Activated gamma-delta T cell (primary cell): ENCODE measurements at regions not wholly inside any gene's neighbourhood (a gene's known extent, or its start where the extent isn't known, plus 50 kb on each side); places are given as distances from the start of the nearest gene placed in this dataset.

Experiments
- DNase-seq: peaks from one replicate; lab custom pipeline; 2025; lab: John Stamatoyannopoulos, UW

DNA sequence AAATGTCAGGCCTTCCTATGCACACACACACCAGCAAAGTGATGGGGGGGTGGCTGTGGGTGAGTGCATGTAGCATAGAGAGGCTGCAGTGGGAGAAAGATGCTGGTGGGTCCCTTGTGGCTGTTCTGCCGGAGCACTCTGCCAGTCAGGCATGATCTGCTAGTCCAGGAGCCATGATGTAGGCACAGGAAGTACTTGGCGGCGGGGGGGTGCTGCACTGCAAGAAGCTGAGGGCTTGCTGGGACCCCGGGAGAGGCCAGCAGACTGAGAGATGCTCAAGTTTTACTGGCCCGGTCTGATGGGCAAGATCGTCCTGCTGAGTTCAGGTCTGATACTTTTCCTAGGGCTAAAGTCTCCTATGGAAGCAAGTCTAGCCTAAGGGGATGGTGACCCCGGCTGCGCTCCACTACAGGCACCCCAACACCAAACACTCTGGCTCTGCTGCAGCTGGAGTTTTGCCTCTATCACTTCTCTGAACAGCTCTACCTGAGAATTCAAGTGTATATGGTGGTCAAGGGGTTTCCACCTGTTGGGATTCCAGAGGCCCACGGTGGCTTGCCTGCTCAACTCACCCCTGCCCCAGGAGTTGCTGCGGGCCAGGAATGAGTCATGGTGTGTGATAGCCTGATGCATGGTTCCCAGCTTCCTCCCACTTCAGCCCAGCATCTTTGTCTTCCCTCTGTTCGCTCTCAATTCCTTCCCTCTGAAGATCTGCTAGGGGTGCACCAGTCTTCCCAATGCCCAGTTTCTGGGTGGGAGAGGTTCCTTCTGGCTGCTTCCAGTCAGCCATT lies 971.8 kb upstream of the ADGRB3 start:
- DNase-seq = no peak

DNA sequence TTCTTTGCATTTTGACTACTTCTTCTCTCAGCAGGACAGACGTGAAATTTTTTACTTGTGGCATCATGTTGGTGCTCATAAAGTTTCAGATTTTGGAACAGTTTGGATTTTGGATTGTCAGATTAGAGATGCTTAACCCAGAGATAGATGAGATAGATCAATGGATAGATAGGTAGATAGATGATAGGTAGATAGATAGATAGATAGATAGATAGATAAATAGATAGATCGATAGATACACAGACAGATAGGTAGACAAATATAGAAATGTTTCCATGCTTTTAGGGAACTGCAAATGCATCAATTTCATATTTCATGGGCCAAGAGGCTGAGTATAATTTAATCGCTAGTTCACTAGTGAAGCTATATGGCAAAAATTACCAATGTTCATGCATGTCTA lies 981.5 kb upstream of the ADGRB3 start:
- no peak for DNase-seq

DNA sequence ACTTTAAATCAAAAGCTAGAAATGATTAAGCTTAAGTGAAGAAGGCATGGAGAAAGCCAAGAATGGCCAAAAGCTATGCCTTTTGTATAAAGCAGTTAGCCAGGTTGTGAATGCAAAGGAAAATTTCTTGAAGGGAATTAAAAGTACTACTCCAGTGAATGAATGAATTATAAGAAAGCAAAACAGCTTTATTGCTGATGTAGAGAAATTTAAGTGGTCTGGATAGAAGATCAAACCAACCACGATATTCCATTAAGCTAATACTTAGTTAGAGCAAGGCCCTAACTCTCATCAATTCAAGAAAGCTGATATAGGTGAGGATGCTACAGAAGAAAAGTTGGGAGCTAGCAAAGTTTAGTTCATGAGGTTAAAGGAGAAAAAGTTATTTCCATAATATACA lies 988.5 kb upstream of the ADGRB3 start:
- DNase-seq = no peak

DNA sequence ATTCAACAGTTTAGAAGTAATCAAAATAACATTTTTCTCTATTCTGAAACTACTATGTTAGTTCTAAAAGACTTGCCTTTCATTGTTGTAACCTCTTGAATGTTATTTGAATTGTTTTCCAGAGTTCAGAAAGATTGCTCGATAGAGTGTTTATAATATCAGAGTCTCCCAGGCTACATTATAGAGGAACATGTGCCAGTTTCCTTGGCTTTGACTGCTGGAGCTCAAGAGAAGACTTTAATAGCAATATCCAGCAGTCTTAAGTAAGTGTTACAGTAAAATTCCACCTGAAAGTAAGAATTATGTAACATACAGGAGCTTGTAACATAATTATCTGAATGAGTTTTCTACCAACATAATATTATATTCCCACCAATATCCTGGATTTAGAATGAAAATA lies 991.8 kb upstream of the ADGRB3 start:
- DNase-seq = no peak

DNA sequence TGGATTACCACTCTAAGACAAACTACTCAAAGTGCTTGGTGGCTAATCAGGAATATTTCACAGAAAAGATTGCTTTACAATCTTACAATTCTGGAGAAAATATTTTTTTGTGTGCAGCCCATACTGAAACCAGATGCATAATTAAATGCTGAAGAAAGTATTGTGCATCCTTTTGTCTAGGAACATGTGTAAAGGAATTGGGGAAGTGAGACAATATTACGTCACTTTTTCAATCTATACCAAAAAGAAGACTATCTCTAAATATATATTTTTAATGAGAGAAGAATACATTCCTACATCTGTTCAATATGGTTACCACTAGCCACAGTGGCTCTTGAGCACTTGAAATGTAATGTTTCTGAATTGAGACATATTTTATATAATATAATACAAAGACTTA lies 992.5 kb upstream of the ADGRB3 start:
- no peak for DNase-seq

DNA sequence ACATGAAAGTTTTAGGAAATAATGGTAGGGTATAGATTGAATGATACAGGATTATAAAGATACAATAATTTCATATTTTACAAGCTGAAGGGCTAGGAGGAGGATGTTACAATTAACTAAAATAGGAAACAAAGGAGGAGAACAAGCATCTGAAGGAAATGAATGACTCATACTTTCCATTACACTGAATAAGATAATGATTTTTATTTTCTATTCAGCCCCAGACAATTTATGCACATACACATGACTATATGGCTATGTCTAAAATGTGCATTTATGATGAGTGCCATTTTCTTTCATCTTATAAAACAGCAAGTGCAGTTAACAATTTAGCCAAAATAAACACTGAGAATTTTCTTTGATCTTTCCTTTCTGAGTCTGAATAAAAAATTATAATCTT lies 994.6 kb upstream of the ADGRB3 start:
- no peak for DNase-seq

DNA sequence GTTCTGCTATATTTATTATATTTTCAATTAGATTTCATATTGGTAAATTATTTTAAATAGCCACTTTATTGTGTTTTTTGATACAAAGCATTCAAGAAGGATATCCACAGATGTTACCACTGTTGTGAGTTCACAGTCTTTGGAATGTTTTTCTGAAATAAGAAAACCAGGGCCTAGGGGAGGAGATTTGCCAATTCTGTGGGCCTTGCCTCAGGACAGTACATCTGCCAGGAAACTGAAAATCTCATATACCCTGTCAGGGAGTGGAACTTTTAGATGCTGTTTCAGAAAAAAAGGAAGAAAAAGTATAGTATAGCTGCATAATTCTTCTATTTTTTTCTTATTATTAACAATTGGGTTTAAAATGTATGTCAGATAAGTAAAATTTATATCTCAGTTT lies 995.9 kb upstream of the ADGRB3 start:
- DNase-seq = no peak

DNA sequence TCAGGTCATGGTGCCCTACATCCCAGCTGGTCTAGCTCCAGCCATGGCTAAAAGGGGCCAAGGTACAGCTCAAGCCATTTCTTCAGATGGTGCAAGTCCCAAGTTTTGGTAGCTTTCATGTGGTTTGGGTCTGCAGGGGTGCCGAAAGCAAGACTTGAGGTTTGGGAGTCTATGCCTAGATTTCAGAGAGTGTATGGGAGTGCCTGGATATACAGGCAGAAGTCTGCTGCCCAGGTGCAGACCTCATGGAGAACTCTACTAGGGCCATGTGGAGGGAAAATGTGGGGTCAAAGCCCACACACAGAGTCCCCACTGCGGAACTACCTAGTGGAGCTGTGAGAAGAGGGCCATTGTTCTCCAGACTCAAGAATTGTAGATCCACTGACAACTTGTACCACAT lies 1000.9 kb upstream of the ADGRB3 start:
- no peak for DNase-seq

DNA sequence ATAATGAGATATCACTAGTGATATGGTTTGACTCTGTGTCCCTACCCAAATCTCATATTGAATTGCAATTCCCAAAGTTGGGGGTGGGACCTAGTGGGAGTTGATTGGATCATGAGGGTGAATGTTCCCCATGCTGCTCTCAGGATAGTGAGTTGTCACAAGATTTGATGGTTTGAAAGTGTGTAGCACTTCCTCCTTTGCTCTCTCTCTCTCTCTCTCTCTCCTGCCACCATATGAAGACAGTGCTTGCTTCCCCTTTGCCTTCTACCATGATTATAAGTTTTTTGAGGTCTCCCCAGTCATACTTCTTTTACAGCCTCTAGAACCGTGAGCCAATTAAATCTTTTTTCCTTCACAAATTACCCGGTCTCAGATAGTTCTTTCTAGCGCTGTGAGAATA lies 1002.0 kb upstream of the ADGRB3 start:
- DNase-seq = no peak

DNA sequence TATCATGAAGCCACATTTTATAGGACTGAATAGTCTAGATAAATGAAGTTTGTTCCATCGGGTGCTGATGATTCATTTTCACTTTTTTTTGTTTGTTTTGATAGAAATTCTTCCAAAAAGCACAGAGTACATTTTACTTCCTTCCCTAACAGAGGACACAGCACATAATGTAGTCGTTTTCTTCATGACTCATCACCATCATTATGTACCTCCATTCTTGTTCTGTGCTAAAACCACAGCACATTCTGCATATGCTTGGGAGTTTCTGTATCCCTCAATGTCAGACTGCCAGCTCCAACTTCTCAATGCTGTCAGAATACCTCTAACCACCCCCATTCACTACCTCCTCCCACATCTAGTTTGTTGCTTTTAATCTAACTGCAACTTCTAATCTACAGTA lies 1004.9 kb upstream of the ADGRB3 start:
- DNase-seq = no peak

DNA sequence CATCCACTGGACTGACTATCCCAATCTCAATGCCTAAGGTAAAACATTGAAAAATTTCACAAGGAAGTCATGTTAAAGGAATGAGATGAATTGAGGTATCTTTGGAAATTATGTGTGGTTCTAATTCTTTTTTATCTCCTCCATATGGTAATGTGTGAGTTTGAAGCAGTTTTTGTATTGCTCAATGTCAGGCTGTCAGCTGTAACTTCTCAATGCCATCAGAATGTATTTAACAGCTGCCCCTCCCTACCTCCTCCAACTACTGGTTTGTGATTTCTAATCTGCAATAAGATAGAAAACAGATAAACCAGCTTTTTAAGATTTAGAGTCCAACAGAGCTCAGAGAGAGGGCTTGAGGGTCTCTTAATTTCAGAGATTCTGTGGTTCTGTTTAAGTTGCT lies 1005.8 kb upstream of the ADGRB3 start:
- DNase-seq = no peak

DNA sequence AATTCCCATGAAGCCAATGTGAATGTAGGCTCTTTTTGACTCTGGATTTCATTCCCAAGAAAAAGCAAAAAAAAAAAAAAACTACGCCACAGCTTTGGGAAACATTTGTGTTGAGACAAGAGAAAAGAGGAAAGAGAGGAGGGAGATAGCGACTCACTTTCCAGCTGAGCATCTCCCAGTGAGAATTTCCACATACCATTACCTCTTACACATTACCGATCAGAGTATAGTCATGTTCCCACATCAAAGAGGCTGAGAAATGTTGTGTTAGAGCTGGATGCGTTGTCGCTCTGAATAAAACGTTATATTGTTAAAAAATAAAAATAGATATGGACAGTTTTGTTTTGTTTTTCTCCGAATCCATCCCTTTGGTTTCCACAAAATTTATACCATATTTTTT lies 1019.3 kb upstream of the ADGRB3 start:
- DNase-seq = no peak

DNA sequence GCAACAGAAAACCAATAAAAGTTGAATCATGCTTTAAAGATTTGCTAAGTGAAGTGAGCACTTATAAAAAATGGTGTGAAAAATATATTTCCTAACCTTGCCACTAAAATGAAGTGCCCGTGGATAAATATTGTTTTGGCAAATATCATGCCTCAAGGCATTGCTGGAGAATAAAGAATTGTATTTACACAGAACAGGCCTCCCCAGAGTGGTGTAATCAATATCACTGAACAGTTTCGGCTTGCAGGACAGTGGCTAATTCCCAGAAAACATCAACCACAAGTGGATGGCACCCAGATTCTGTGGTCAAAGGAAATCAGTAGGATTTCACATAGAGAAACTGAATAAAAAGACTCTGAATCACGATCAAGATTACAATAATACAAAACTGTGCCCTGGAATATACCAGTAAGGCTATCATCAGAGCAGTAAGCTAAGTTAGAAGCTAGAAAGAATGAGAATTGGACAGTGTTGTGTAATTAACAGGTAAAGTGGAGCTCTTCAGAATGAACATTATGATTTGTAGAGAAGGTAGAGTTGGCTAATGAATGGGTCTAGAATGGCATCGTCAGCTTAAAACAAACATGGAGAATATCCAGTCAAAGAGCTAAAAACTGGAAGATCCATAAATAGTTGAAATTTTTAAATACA lies 1026.9 kb upstream of the ADGRB3 start:
- no peak for DNase-seq

DNA sequence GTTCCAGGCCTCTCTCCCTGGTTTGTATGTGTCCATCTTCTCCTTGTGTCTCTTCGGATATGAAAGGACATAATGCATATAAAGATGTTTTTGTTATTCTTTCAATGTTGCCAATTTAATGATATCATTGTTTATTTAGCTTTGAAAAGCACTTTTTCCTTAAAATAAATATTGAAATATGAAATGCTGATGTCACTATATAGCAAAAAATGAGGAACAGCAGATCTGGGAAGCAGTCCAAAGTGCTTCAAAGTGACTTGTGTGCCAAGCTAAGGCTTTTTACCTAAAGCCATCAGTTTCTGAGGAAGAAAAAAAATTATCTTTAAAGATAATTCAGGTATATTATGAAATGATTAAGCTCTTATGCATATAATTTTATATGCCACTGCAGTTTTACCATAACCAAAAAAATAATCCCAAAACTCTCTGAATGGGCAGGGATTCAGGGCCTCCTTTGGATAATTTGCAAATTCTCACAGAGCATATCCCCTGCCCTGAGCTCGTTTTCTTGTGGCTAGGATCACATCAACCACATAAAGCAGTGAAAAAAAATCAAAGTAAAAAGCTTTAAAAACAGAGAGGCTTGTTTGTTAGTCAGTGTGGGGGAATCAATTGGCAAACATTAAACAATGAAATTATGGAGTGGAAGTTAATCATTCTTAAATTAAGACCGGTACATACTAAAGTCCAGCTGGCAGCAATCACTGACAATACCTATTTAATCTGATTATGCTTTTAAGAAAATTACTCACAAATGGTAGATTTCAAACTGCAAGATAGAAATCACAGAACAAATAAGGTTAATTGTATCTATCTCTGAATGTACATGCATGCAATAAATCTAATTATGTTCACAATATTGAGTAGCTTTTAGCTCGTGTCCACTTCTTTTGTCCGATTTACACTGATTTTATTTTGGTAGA lies 1027.9 kb upstream of the ADGRB3 start:
- DNase-seq = no peak

DNA sequence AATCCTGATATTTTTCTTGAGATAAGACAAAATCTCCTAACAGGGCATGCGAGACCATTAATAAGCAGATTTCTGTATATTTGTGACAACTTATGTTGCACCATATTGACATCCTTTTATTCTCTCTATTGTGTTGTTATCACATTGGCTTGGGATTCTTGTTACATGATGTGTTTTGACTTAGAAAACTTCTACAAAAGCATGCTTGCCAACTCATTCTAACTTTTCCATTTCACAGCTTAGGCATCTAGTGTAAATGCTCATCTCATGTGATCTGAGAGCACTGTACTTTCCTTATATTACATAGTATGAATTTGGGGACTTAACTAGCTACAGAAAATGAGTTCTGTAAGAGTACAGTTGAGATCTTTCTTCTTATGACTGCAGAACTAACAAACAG lies 1040.7 kb upstream of the ADGRB3 start:
- no peak for DNase-seq

DNA sequence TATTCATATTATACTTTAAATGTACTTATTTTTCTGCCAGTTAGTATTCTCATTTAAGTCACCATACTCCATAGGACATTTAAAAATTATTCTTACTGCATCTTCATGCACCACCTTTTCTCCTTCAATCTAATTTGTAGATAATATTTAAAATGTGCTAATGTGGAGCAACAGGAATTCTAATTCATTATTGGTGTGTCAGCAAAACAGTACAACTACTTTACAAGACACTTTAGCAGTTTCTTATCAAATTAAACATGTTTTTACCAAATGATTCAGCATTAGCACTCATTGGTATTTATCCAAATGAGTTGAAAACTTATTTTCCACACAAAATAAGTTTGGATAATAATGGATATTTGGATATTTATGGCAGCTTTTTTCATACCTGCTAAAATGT lies 1041.8 kb upstream of the ADGRB3 start:
- DNase-seq = no peak

DNA sequence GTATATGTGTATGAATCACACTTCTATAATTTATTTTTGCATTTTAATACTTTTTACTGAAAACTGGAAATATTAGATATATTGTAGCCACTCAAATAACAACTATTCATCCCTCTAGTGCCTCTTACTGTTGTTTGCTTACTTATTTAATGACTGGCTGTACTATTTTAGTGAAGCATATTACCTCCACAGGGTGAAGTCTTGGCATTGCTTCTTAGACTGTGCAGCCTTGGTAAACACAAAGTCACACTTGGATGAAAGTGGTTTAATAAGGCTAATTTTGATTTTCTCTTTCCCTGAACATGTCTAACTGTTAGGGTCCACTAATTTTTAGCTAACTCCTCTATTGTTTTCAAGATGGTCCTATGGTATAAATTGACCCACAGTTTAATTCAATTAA lies 1043.2 kb upstream of the ADGRB3 start:
- DNase-seq = no peak

DNA sequence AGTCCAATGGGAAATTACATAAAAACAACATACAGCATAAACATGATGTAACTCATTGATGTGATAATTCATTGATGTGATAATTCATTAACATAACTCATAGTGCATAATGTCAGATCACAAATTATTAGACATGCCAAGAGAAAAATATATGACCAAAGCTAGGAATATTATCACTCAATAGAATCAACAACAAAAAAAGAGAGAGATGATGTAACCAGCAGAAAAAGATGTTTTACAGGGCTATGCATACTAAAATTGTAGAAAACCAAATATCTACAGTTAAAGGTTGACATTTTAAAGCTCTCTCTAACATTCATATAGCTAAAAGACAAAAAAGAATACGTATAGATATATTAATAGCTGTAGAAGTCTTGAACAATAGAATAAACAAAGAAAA lies 1067.2 kb upstream of the ADGRB3 start:
- DNase-seq = no peak

DNA sequence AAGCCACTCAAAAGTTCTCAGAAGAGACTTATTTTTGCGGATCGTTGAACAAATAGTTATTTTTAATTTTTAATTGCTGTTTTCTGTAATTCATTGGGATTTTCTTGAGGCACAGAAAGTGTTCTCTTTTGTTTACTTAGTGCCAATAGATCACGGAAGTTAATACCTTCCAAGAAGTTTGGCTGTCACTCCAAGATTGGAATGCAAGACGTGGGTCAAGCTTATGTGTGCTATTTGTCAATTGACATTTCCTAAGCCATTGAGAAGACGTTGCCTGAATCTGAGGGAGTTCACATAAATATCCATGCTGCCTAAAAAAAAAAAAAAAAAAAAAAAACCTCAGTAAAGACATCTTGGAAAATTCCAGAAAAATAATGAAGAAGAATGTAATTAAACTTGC lies 1071.4 kb upstream of the ADGRB3 start:
- DNase-seq = no peak

DNA sequence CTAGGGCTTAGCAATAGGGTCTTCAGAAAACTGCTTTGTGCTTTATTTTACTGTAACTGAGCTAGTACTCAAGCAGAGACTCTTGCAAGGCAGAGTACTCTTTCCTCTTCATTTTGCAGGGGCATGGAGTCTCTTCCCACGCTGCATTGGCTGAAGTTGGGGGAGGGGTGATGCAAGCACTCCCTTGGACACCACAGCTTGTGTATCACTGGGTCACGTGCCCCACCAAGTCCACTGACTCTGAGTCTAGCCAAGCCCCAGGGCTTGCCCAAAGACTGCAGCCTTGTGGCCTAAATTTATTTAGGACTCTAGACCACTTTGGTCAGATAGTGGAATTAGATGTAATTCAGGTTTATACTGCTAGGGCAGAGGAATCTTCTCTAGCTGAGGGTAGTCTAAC lies 1075.0 kb upstream of the ADGRB3 start:
- DNase-seq = no peak

DNA sequence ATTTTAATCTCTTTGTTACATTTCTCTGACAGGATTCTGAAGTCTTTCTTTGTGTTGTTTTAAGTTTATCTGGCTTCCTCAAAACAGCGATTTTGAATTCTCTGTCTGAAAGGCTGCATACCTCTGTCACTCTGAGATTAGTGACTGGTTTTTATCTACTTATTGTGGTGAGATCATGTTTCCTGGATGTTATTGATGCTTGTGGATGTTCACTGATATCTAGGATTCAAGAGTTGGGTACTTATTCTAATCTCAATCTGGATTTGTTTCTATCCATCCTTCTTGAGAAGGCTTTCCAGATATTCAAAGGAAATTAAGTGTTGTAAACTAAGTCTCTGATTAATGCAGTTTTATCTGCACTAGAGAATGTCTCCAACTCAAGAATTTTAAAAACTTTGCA lies 1076.1 kb upstream of the ADGRB3 start:
- no peak for DNase-seq

DNA sequence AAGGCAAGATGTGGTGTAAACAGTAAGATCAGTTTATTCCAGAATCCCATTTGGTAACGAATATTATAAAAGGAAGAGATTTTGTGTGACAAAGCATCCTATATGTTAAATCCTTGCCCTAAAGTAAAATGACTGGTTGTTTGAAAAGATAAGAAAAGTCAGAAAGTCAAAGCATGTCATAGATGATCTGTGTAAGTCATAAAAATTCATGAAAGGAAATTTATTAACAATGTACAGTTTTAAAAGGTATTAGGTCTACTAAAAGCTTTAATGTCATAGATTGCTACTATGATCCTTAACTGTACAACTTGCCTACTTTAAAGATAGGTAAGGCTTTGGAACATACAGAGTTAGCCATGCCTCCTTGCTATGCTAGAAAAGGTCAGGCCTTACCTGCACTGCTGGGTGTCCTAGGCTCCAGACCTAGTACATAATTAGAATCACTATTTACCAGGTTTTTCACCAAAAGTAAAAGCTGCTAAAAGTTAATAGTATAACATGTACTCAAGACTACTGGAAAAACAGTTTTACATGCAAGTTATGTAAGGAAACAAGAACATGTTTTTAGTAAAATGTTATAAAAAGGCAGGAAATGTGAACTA lies 1090.1 kb upstream of the ADGRB3 start:
- no peak for DNase-seq
